ENCODE measurements at regions not wholly inside any gene's neighbourhood (a gene's known extent, or its start where the extent isn't known, plus 50 kb on each side); places are given as distances from the start of the nearest gene placed in this dataset.

- H3K27ac Mint-ChIP-seq (ENCODE audit: unreplicated experiment), result no peak overlapping the region
- H3K36me3 Mint-ChIP-seq (ENCODE audit: insufficient read depth, unreplicated experiment), result no peaks in the 10 kb centered on the region
- intact Hi-C loops (cut with micrococcal nuclease; ENCODE audit: unreplicated experiment), result no loop called here
- ChIA-PET POLR2A (no interaction called here), CTCF (no interaction called here)
- Histone ChIP-seq H3K36me3 (ENCODE audit: control insufficient read depth, insufficient read depth, low read length) (no peaks in the 10 kb centered on the region), H3K4me1 (no peaks in the 10 kb centered on the region), H3K27me3 (replicated peaks; ENCODE audit: control insufficient read depth, insufficient read depth, low read length) (no peaks in the 10 kb centered on the region; the same call in 1 of the 2 replicates), H3K9me3 (no peaks in the 10 kb centered on the region), H3K4me3 (ENCODE audit: low read depth, low read length) (no peak overlapping the region)
- no peak for TF ChIP-seq CTCF (IDR thresholded peaks at IDR 0.05; ENCODE audit: insufficient read depth in 1 of 2, low read depth in 1 of 2, low read length in 1 of 2, severe bottlenecking in 1 of 2, unreplicated experiment in 1 of 2)
- BruUV-seq (replicated peaks), result no TSS peak
- H3K9me3 Mint-ChIP-seq (ENCODE audit: unreplicated experiment), result no peaks in the 10 kb centered on the region
- no peaks in the 10 kb centered on the region for H3K4me1 Mint-ChIP-seq (ENCODE audit: low read depth, unreplicated experiment)
- H3K4me3 Mint-ChIP-seq (ENCODE audit: unreplicated experiment), result no peak overlapping the region
- no peak for DNase-seq
- H3K27me3 Mint-ChIP-seq (ENCODE audit: insufficient read depth, unreplicated experiment), result peaks cover 10% of the 10 kb centered on the region
These were observed 185.8 kb downstream of the NRP2 start for GRCh38 chr2:205868053-205868452.

GRCh38 chr2:205867371-205867770, 185.1 kb downstream of the NRP2 start:
- Mint-ChIP-seq H3K4me1 (ENCODE audit: low read depth, unreplicated experiment) (no peaks in the 10 kb centered on the region), H3K27ac (ENCODE audit: unreplicated experiment) (no peak overlapping the region), H3K36me3 (ENCODE audit: insufficient read depth, unreplicated experiment) (no peaks in the 10 kb centered on the region), H3K4me3 (ENCODE audit: unreplicated experiment) (no peak overlapping the region), H3K9me3 (ENCODE audit: unreplicated experiment) (no peaks in the 10 kb centered on the region), H3K27me3 (ENCODE audit: insufficient read depth, unreplicated experiment) (peaks cover 9% of the 10 kb centered on the region)
- CTCF ChIA-PET, result no interaction called here
- intact Hi-C loops (cut with micrococcal nuclease; ENCODE audit: unreplicated experiment), result no loop called here
- Histone ChIP-seq H3K36me3 (ENCODE audit: control insufficient read depth, insufficient read depth, low read length) (no peaks in the 10 kb centered on the region), H3K4me1 (no peaks in the 10 kb centered on the region), H3K27me3 (replicated peaks; ENCODE audit: control insufficient read depth, insufficient read depth, low read length) (no peaks in the 10 kb centered on the region; the same call in 1 of the 2 replicates), H3K4me3 (ENCODE audit: low read depth, low read length) (no peak overlapping the region), H3K9me3 (no peaks in the 10 kb centered on the region)
- POLR2A ChIA-PET, result no interaction called here
- no peak for TF ChIP-seq CTCF (IDR thresholded peaks at IDR 0.05; ENCODE audit: insufficient read depth in 1 of 2, low read depth in 1 of 2, low read length in 1 of 2, severe bottlenecking in 1 of 2, unreplicated experiment in 1 of 2)
- BruUV-seq (replicated peaks), result no TSS peak
- DNase-seq, result no peak

GRCh38 chr2:205865905-205866441, 183.7 kb downstream of the NRP2 start:
- BruUV-seq (replicated peaks), result no TSS peak
- Mint-ChIP-seq H3K27ac (ENCODE audit: unreplicated experiment) (no peak overlapping the region), H3K36me3 (ENCODE audit: insufficient read depth, unreplicated experiment) (no peaks in the 10 kb centered on the region), H3K9me3 (ENCODE audit: unreplicated experiment) (no peaks in the 10 kb centered on the region), H3K27me3 (ENCODE audit: insufficient read depth, unreplicated experiment) (peaks cover 9% of the 10 kb centered on the region), H3K4me3 (ENCODE audit: unreplicated experiment) (no peak overlapping the region), H3K4me1 (ENCODE audit: low read depth, unreplicated experiment) (peaks cover 2% of the 10 kb centered on the region)
- Histone ChIP-seq H3K36me3 (ENCODE audit: control insufficient read depth, insufficient read depth, low read length) (no peaks in the 10 kb centered on the region), H3K4me1 (no peaks in the 10 kb centered on the region), H3K27me3 (replicated peaks; ENCODE audit: control insufficient read depth, insufficient read depth, low read length) (no peaks in the 10 kb centered on the region; the same call in 1 of the 2 replicates), H3K4me3 (ENCODE audit: low read depth, low read length) (no peak overlapping the region), H3K9me3 (no peaks in the 10 kb centered on the region)
- CTCF ChIA-PET, result no interaction called here
- no peak for TF ChIP-seq CTCF (IDR thresholded peaks at IDR 0.05; ENCODE audit: insufficient read depth in 1 of 2, low read depth in 1 of 2, low read length in 1 of 2, severe bottlenecking in 1 of 2, unreplicated experiment in 1 of 2)
- intact Hi-C loops (cut with micrococcal nuclease; ENCODE audit: unreplicated experiment), result no loop called here
- DNase-seq, result no peak
- POLR2A ChIA-PET, result no interaction called here

Measured in Caco-2 (cell line).